K562 (cell line): ENCODE measurements at regions not wholly inside any gene's neighbourhood (a gene's known extent, or its start where the extent isn't known, plus 50 kb on each side); places are given as distances from the start of the nearest gene placed in this dataset.

Experiments used
- ATAC-seq: fragments of 200-7000 bp; cut with Tn5 transposase; 3 replicates; pipeline ENCODE4 v1.9.1; 2020; ENCODE audit warnings: moderate library complexity
- BruUV-seq: library from RNA; stranded (reverse); fragments of 400-500 nt; replicated peaks from 2 replicates; lab custom pipeline; 2021; lab: Mats Ljungman, UMichigan
- CTCF ChIA-PET: fragments of 300-600 bp; formaldehyde crosslinking; extraction: SDS; loops from one replicate; lab custom pipeline; 2021; ENCODE audit warnings: low intra/inter-chr PET ratio; lab: Yijun Ruan, JAX
- POLR2A ChIA-PET: fragments of 300-600, 350-650 bp; sonication (Branson Sonifier 250); formaldehyde crosslinking; extraction: SDS; loops from one replicate; lab custom pipeline; 2021; ENCODE audit warnings: antibody characterized with exemption, inconsistent platforms; lab: Yijun Ruan, JAX
- DNase-seq, 4 experiments: peaks; one replicate each; pipeline versions ENCODE4 v3.0.0 to v3.0.0-alpha.2; 2011 to 2018; ENCODE audit warnings: low spot score in 3 of 4, mixed read lengths in 3 of 4; ENCODE audit errors: extremely low read depth in 1 of 4
- FAIRE-seq: peaks from 2 replicates; lab custom pipeline; 2011; peaks lifted over from hg19 to GRCh38; lab: Jason Lieb, UNC
- H2AFZ ChIP-seq: 2 replicates; pipeline ENCODE4 v1.6.0; 2011; ENCODE audit warnings: low read depth, low read length, control low read depth, inconsistent platforms
- H3K27ac ChIP-seq: fragments of 200-600 bp; 3 replicates; pipeline ENCODE4 v1.8.0; 2011; ENCODE audit warnings: low read depth, mild to moderate bottlenecking, control low read depth, inconsistent platforms, low read length, moderate library complexity, mixed read lengths; ENCODE audit errors: extremely low read depth
- H3K27me3 ChIP-seq, 2 experiments: fragments of 300-600 bp in 1 of 2; 2 replicates in 1 of 2; 3 replicates in 1 of 2; pipeline versions ENCODE4 v1.6.0 to v1.8.0; 2011; ENCODE audit warnings: inconsistent platforms in 2 of 2, low read length in 2 of 2, mild to moderate bottlenecking in 1 of 2, mixed read lengths in 1 of 2, moderate library complexity in 1 of 2; ENCODE audit not compliant: control insufficient read depth in 2 of 2, insufficient read depth in 2 of 2
- H3K36me3 ChIP-seq: fragments of 300-600 bp; 3 replicates; pipeline ENCODE4 v1.8.0; 2011; ENCODE audit warnings: mild to moderate bottlenecking, low read length, inconsistent platforms; ENCODE audit not compliant: control insufficient read depth, insufficient read depth
- H3K4me1 ChIP-seq, 2 experiments: fragments of 200-600 bp in 1 of 2; replicated peaks in 1 of 2; 2 replicates in 1 of 2; 3 replicates in 1 of 2; pipeline versions ENCODE4 v1.5.1 to v1.8.0; 2011; ENCODE audit warnings: inconsistent platforms in 2 of 2, low read length in 2 of 2, mild to moderate bottlenecking in 1 of 2, mixed read lengths in 1 of 2, moderate library complexity in 1 of 2; ENCODE audit not compliant: control insufficient read depth in 2 of 2, insufficient read depth in 2 of 2
- H3K4me2 ChIP-seq: 2 replicates; pipeline ENCODE4 v1.6.1; 2011; ENCODE audit warnings: low read length, control low read depth, inconsistent platforms, mixed read lengths; ENCODE audit not compliant: insufficient read depth
- H3K4me3 ChIP-seq: fragments of 200-600 bp; sonication (generic), shearing (Covaris generic); 2 replicates; pipeline ENCODE4 v1.5.1; 2016; ENCODE audit warnings: control low read depth, inconsistent platforms
- H3K79me2 ChIP-seq: fragments of 200-600 bp; 3 replicates; pipeline ENCODE4 v1.8.0; 2011; ENCODE audit warnings: low read length, inconsistent platforms; ENCODE audit not compliant: control insufficient read depth, insufficient read depth
- H3K9ac ChIP-seq, 2 experiments: 2 replicates each; pipeline versions ENCODE4 v1.6.0 to v1.6.1; 2011; ENCODE audit warnings: low read depth in 2 of 2, low read length in 2 of 2, control low read depth in 1 of 2, inconsistent platforms in 1 of 2, mild to moderate bottlenecking in 1 of 2, mixed read lengths in 1 of 2; ENCODE audit not compliant: insufficient read depth in 1 of 2
- H3K9me1 ChIP-seq: one replicate; pipeline ENCODE4 v1.6.0; 2011; ENCODE audit warnings: inconsistent platforms, mild to moderate bottlenecking, low read length, moderate library complexity; ENCODE audit not compliant: control insufficient read depth, insufficient read depth
- H3K9me3 ChIP-seq: replicated peaks from 2 replicates; pipeline ENCODE4 v1.5.1; 2011; ENCODE audit warnings: low read depth, low read length, inconsistent platforms; ENCODE audit not compliant: control insufficient read depth, insufficient read depth
- H4K20me1 ChIP-seq: replicated peaks from 2 replicates; pipeline ENCODE4 v1.6.1; 2011; ENCODE audit warnings: low read length, inconsistent platforms, mixed read lengths; ENCODE audit not compliant: control insufficient read depth, insufficient read depth
- FOXP1 ChIP-seq: sonication (generic); formaldehyde crosslinking; IDR thresholded peaks from 2 replicates; pipeline ENCODE4 v1.8.0; 2022; ENCODE audit warnings: mild to moderate bottlenecking, missing genetic modification reagents
- HDAC1 ChIP-seq, 2 experiments: fragments of 450-650 bp; IDR thresholded peaks; 2 replicates each; pipeline ENCODE4 v1.6.1; 2016 to 2017; ENCODE audit warnings: inconsistent platforms in 1 of 2, mild to moderate bottlenecking in 1 of 2, moderate library complexity in 1 of 2
- HMGXB4 ChIP-seq: sonication (generic); formaldehyde crosslinking; IDR thresholded peaks from 2 replicates; pipeline ENCODE4 v1.8.1; 2023; ENCODE audit warnings: mild to moderate bottlenecking, missing genetic modification reagents
- RBM22 ChIP-seq: fragments of 200-400 bp; formaldehyde crosslinking; IDR thresholded peaks from 2 replicates; pipeline ENCODE4 v1.6.1; 2018; ENCODE audit warnings: low read length, low read depth; ENCODE audit not compliant: poor library complexity, severe bottlenecking
- RNF2 ChIP-seq: sonication (generic); IDR thresholded peaks from 2 replicates; pipeline ENCODE4 v1.6.1; 2016
- SMAD3 ChIP-seq: fragments of 450-650 bp; formaldehyde crosslinking; conservative IDR thresholded peaks from 2 replicates; pipeline ENCODE4 v1.4.0; 2020; ENCODE audit warnings: mild to moderate bottlenecking
- ZNF407 ChIP-seq: fragments of 450-650 bp; IDR thresholded peaks from 2 replicates; pipeline ENCODE4 v1.6.1; 2016; ENCODE audit warnings: low read depth
- ZNF780A ChIP-seq: fragments of 250-450 bp; sonication (Bioruptor Pico); IDR thresholded peaks from 2 replicates; pipeline ENCODE4 v1.5.0; 2021; ENCODE audit warnings: mild to moderate bottlenecking
- WGBS: fragments of 100-300 bp; shearing (Covaris generic); methylation state at CpG from one replicate; pipeline ENCODE4 v1.1.6; 2016; ENCODE audit warnings: low coverage, mixed read lengths; ENCODE audit not compliant: insufficient coverage; ENCODE audit errors: missing lambda C conversion rate; 5-methylcytosine and 5-hydroxymethylcytosine counted together
- in situ Hi-C: fragments of 300-500 bp; cut with MboI; formaldehyde crosslinking; loops from 4 replicates; pipeline ENCODE4 v1.15.0; 2018; ENCODE audit warnings: inconsistent platforms, mixed read lengths
- intact Hi-C: fragments of 100-400 bp; cut with micrococcal nuclease; formaldehyde crosslinking; loops from 2 replicates; pipeline ENCODE4 v1.14.2; 2022

- H3K4me3 ChIP-seq, result no peak overlapping the region
- H3K79me2 ChIP-seq, result no peaks in the 10 kb centered on the region
- no peak overlapping the region for H3K4me2 ChIP-seq
- intact Hi-C loops (no loop called here), in situ Hi-C loops (no loop called here)
- no peak overlapping the region for H3K9ac ChIP-seq
- H3K4me1 ChIP-seq, result no peaks in the 10 kb centered on the region
- H2AFZ ChIP-seq, result no peak overlapping the region
- H4K20me1 ChIP-seq, result no peaks in the 10 kb centered on the region
- H3K9me3 ChIP-seq, result no peaks in the 10 kb centered on the region
- H3K27me3 ChIP-seq, result peaks cover 0 to 6% of the 10 kb centered on the region in 2 experiments; a peak in 1 of 5 replicates
- ATAC-seq, result no peak
- H3K36me3 ChIP-seq, result no peaks in the 10 kb centered on the region
- no peak for DNase-seq
- ChIA-PET POLR2A (no interaction called here), CTCF (no interaction called here)
- 4% methylated on average over 9 of the region's 9 CpGs for WGBS
- H3K27ac ChIP-seq, result no peak overlapping the region
- no peak for FAIRE-seq
- no peaks in the 10 kb centered on the region for H3K9me1 ChIP-seq
- BruUV-seq, result no TSS peak
- TF ChIP-seq HMGXB4 (no peak), ZNF780A (CRISPR knock-in tag) (no peak), RNF2 (no peak), HDAC1 (IDR thresholded peaks at IDR 0.05) (no peak), RBM22 (no peak), FOXP1 (CRISPR knock-in tag) (no peak), SMAD3 (CRISPR knock-in tag) (no peak), ZNF407 (no peak)
Measured at GRCh38 chr22:49128874-49129273, 698.8 kb downstream of the BRD1 start.
